Testis (tissue), 2 donors: ENCODE measurements at regions not wholly inside any gene's neighbourhood (a gene's known extent, or its start where the extent isn't known, plus 50 kb on each side); places are given as distances from the start of the nearest gene placed in this dataset.

Experiments
- DNase-seq: peaks from one replicate; pipeline ENCODE4 v3.0.0-alpha.2; 2019
- H3K27ac ChIP-seq, 2 donors: fragments of 200-600 bp; sonication (generic); one replicate each; pipeline ENCODE4 v1.5.1; 2019
- H3K27me3 ChIP-seq: fragments of 200-600 bp; sonication (generic); one replicate; pipeline ENCODE4 v1.5.1; 2019
- H3K36me3 ChIP-seq: fragments of 200-600 bp; sonication (generic); one replicate; pipeline ENCODE4 v1.5.1; 2017; ENCODE audit warnings: low read depth; ENCODE audit errors: missing control alignments
- H3K4me1 ChIP-seq: fragments of 200-600 bp; sonication (generic); one replicate; pipeline ENCODE4 v1.5.1; 2019
- H3K4me3 ChIP-seq, 2 donors: fragments of 200-600 bp; sonication (generic); one replicate each; pipeline ENCODE4 v1.5.1; 2017 to 2019
- H3K9me3 ChIP-seq: fragments of 200-600 bp; sonication (generic); one replicate; pipeline ENCODE4 v1.5.1; 2017
- POLR2A ChIP-seq: fragments of 450-650 bp; IDR thresholded peaks from one replicate; pipeline ENCODE4 v1.6.1; 2017; ENCODE audit warnings: antibody characterized with exemption, mild to moderate bottlenecking, moderate library complexity
- WGBS, 2 donors: methylation state at CpG; one replicate each; pipeline ENCODE4 v1.1.5; 2018; 5-methylcytosine and 5-hydroxymethylcytosine counted together
- intact Hi-C: fragments of 100-400 bp; cut with DNase I; formaldehyde crosslinking; loops from one replicate; pipeline ENCODE4 v1.15.1; 2023; ENCODE audit warnings: low total_unique reads
- TF ChIP-seq, protein P1 (sequence below), 3 experiments: fragments of 450-650 bp in 2 of 3; fragments of 200-600 bp in 1 of 3; sonication (generic) in 1 of 3; IDR thresholded peaks; one replicate each; pipeline ENCODE4 v1.5.1; 2016 to 2019; ENCODE audit warnings: antibody characterized with exemption in 3 of 3, mild to moderate bottlenecking in 2 of 3, moderate library complexity in 1 of 3

DNA sequence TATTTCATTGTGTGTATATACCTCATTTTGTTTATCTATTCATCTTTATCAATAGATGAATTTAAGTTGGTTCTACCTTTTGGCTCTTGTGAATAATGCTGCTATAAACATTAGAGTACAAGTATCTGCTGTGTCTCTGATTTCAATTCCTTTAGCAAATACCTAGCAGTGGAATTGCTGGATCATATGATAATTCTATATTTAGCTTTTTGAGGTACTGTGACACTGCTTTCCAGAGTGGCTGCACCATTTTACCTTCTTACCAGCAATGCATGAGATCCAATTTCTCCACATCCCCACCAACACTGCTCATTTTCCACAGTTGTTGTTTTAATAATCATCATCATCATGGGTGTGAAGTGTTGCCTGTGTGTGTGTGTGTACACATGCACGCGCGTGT, 182.3 kb downstream of the MBOAT1 start:
- intact Hi-C loops = no loop called here
- DNase-seq = no peak
- no peak overlapping the region for H3K4me3 ChIP-seq
- no peaks in the 10 kb centered on the region for H3K9me3 ChIP-seq
- H3K36me3 ChIP-seq = no peaks in the 10 kb centered on the region
- H3K27ac ChIP-seq = no peak overlapping the region
- H3K4me1 ChIP-seq = no peaks in the 10 kb centered on the region
- TF ChIP-seq POLR2A = no peak
- TF ChIP-seq, protein P1, sequence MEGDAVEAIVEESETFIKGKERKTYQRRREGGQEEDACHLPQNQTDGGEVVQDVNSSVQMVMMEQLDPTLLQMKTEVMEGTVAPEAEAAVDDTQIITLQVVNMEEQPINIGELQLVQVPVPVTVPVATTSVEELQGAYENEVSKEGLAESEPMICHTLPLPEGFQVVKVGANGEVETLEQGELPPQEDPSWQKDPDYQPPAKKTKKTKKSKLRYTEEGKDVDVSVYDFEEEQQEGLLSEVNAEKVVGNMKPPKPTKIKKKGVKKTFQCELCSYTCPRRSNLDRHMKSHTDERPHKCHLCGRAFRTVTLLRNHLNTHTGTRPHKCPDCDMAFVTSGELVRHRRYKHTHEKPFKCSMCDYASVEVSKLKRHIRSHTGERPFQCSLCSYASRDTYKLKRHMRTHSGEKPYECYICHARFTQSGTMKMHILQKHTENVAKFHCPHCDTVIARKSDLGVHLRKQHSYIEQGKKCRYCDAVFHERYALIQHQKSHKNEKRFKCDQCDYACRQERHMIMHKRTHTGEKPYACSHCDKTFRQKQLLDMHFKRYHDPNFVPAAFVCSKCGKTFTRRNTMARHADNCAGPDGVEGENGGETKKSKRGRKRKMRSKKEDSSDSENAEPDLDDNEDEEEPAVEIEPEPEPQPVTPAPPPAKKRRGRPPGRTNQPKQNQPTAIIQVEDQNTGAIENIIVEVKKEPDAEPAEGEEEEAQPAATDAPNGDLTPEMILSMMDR (IDR thresholded peaks at IDR 0.05) = no peak
- H3K27me3 ChIP-seq = no peaks in the 10 kb centered on the region
- 76 to 83% methylated on average over 3 of the region's 3 CpGs for WGBS, 2 donors

DNA sequence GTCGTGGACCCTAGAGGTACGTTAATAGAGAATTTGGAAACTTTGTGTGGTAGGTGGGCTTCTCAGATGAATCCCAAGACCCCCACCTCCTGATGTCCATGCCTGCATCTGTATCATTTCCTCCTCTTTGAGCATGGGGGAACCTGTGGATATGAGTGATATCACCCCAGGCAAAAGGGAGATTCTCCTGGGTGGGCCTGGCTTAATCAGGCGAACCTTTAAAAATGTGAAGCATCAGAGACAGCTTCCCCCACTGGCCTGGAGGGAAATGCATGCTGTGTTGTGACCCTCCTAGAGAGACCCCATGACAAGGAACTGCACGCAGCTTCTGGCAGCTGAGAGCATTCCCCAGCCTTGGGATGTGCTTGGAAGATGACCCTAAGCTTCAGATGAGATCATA, 180.9 kb downstream of the MBOAT1 start:
- 81 to 83% methylated on average over 4 of the region's 4 CpGs for WGBS, 2 donors
- Histone ChIP-seq H3K27me3 (no peaks in the 10 kb centered on the region), H3K4me1 (no peaks in the 10 kb centered on the region), H3K27ac (no peak overlapping the region), H3K9me3 (no peaks in the 10 kb centered on the region), H3K36me3 (no peaks in the 10 kb centered on the region), H3K4me3 (no peak overlapping the region)
- DNase-seq = no peak
- TF ChIP-seq, protein P1 (IDR thresholded peaks at IDR 0.05) = no peak
- no peak for TF ChIP-seq POLR2A
- intact Hi-C loops = no loop called here

DNA sequence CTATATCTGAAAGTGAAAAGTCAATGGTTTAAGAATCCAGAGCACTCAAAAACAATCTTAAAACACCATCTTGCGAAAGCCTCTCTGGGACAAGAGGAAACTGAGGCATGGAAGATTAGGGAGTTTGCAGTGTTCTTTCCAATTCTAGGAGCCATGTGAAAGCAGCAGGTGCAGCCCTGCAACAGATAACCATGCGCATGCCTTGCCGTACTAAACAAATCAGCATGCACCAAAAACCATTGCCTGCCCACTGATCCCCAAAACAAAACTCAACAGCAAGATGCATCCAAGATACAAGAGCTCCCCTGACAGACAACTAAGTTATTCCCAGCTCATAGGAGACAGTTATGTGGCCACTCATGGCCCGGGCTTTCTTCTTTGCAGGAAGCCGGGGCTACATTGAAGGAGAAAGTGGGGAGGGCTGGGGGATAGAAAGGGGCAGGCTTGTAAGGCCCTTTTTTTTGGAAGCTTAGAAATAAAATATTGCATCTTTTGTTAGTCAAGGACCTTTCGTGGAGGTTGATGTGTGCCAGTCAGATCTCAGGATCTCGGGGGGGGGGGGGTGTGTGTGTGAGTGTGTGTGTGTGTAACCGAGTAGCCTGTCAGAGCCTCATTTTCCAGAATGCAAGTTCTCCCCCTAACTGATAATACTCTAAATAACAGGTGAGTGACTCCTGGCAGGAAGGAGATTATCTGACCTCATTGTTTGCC, 178.4 kb downstream of the MBOAT1 start:
- H3K27ac ChIP-seq = no peak overlapping the region
- intact Hi-C loops = no loop called here
- 62 to 67% methylated on average over 8 of the region's 8 CpGs for WGBS, 2 donors
- H3K4me1 ChIP-seq = no peaks in the 10 kb centered on the region
- no peak overlapping the region for H3K4me3 ChIP-seq
- no peaks in the 10 kb centered on the region for H3K27me3 ChIP-seq
- H3K36me3 ChIP-seq = no peaks in the 10 kb centered on the region
- DNase-seq = no peak
- no peaks in the 10 kb centered on the region for H3K9me3 ChIP-seq
- no peak for TF ChIP-seq POLR2A
- TF ChIP-seq, protein P1 (IDR thresholded peaks at IDR 0.05) = no peak

DNA sequence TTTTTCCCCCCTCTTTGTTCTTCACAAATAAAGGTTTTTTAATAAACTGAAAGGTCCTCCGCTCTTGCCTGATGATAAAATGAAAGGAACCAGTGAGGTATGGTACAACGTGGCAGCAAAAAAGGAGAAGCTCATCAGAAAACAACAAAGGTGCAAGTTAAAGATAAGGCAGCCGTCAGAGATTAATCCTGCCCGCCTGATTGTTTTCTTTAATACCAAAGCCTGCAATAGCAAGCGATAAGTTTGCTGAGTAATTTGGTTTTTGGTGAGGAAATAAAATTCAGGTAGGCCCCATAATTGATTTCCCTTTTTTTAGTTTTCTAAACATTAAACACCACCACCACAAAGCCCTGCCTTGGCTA, 177.9 kb downstream of the MBOAT1 start:
- no peaks in the 10 kb centered on the region for H3K36me3 ChIP-seq
- TF ChIP-seq POLR2A = no peak
- TF ChIP-seq, protein P1 (IDR thresholded peaks at IDR 0.05) = no peak
- intact Hi-C loops = no loop called here
- H3K9me3 ChIP-seq = no peaks in the 10 kb centered on the region
- 37 to 44% methylated on average over 5 of the region's 5 CpGs for WGBS, 2 donors
- H3K4me3 ChIP-seq = no peak overlapping the region
- DNase-seq = no peak
- H3K27ac ChIP-seq = no peak overlapping the region
- no peaks in the 10 kb centered on the region for H3K4me1 ChIP-seq
- no peaks in the 10 kb centered on the region for H3K27me3 ChIP-seq

DNA sequence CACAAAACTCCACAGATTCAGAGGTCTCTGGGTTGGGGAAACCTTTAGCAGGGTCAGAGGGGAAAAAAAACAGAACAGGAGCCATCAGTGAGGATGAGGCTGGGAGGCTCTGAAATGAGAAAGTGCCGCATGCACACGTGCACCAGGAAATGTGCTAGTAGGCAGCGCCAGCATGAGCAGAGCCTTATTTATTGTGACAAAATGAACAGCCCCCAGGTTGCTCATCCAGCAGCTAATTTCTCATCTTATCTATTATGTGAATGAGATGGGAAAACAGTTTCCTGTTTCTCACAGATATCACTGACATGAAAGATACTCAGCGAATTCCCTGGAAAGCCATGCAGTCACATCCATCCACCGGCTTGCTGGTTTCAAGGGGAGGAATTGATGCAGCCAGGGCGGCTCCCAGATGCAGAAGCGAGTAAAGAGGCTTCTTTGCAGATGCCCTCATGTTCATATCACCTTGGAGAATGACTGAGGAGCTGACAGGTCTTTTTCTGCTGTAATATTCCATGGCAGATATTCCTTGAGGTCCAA, 176.1 kb downstream of the MBOAT1 start:
- DNase-seq = no peak
- no peaks in the 10 kb centered on the region for H3K4me1 ChIP-seq
- no peak overlapping the region for H3K27ac ChIP-seq
- intact Hi-C loops = no loop called here
- H3K4me3 ChIP-seq = no peak overlapping the region
- 66 to 72% methylated on average over 7 of the region's 7 CpGs for WGBS, 2 donors
- H3K9me3 ChIP-seq = no peaks in the 10 kb centered on the region
- no peaks in the 10 kb centered on the region for H3K36me3 ChIP-seq
- no peak for TF ChIP-seq POLR2A
- TF ChIP-seq, protein P1 (IDR thresholded peaks at IDR 0.05) = no peak
- no peaks in the 10 kb centered on the region for H3K27me3 ChIP-seq
